GM12801 (cell line): ENCODE measurements at regions not wholly inside any gene's neighbourhood (a gene's known extent, or its start where the extent isn't known, plus 50 kb on each side); places are given as distances from the start of the nearest gene placed in this dataset.

ENCODE experiments used
- CTCF ChIP-seq: IDR thresholded peaks from one replicate; pipeline ENCODE4 v1.5.1; 2011; ENCODE audit warnings: control low read depth; ENCODE audit not compliant: insufficient read length; ENCODE audit errors: extremely low read depth

GRCh38 chr10:65231148-65231547 is 1694.7 kb upstream of the LRRTM3 start:
- TF ChIP-seq CTCF, result no peak

- TF ChIP-seq CTCF, result no peak
Observed at GRCh38 chr10:65234261-65234660, 1691.6 kb upstream of the LRRTM3 start.

GRCh38 chr10:65235266-65235665 is 1690.6 kb upstream of the LRRTM3 start:
- TF ChIP-seq CTCF, result no peak

GRCh38 chr10:65235846-65236245 is 1690.0 kb upstream of the LRRTM3 start:
- no peak for TF ChIP-seq CTCF

DNA sequence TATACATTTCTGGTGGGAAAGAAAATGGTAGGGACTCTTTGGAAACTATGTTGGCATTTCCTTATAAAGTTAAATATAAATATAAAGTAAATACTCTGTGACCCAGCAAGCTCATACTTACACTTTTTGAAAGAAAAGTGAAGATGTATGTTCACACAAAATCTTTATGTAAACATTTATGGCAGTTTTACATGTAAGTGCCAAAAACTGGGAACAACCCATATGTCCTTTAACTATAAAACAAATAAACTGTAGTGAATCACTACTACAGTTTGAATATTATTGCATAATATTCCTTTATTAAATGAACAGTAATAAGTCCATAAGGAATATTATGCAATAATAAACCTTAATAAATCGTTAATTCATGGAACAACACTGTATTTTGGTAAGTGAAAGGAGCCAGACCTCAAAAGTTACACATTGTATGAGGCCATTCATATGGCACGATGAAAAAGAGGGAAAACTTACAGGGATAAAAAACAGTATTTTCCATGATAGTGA is 1660.3 kb upstream of the LRRTM3 start:
- no peak for TF ChIP-seq CTCF

DNA sequence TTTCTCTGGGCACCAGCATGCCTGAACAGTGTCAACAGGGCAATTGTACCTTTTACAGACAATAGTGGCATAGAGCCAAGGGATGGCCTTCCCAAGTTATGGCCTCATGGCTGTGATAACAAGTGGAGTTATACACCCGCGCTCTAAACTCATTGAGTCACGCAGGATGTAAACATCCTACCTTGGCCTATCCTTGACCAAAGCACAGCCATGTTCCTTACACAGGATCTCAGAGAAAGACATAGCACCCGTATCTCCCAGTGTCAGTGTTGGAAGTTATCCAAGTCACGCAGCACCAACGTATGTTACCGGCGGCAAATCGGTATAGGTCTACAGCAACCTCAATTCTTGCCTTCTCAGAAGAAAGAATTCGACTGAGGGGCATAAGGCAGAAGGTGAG is 1654.9 kb upstream of the LRRTM3 start:
- TF ChIP-seq CTCF, result no peak

DNA sequence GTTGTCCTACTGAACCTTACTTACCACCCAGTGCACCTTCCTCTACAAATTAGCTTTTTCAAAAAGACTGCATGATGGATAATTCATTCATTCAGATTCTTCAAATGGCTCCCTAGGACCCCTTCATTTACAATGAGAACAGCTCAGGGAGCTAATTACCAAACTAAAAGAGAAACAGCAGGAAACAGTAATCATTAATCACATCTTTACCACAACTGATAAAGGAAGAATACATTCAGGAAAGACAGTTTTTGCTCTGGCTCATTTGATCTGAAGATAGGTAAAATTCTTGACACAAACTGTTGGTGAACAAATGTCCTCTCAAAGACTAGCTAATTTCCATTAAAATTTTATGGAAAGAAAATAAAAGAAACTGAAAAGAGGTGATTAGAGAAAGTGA is 1652.7 kb upstream of the LRRTM3 start:
- no peak for TF ChIP-seq CTCF

DNA sequence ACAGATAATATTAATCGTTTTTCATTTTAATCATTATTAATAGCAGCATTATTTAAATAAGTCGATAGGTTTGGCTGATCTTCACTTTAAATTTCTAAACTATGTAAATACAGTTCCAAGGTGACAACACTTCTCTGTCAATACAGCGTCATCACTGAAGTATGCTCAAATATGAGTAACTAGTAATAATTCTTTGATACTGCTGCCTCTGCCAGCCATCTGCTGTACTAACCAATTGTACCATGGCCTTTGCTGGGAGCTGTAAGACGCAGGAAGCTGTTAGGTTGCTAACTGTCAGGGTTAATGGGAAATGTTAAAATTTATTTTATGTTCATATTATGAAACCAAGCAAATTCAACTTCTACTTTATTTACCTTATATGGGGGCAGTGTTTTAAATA is 1650.5 kb upstream of the LRRTM3 start:
- TF ChIP-seq CTCF, result no peak
